ENCODE measurements at regions not wholly inside any gene's neighbourhood (a gene's known extent, or its start where the extent isn't known, plus 50 kb on each side); places are given as distances from the start of the nearest gene placed in this dataset.
"Not testable (repeated sequence)": the region's sequence is repeated elsewhere in the genome, so short reads cannot be mapped to it uniquely, and the experiment has no call there.

GRCh38 chr1:120955961-120956360, 66.4 kb downstream of the PPIAL4A start:
- not testable (repeated sequence) for H3K4me3 ChIP-seq (ENCODE audit: low read length); H3K27ac ChIP-seq (ENCODE audit: low read depth, low read length); H3K36me3 ChIP-seq (ENCODE audit: control insufficient read depth, insufficient read depth, low read length); H3K4me1 ChIP-seq (ENCODE audit: control insufficient read depth, insufficient read depth, low read length); H3K27me3 ChIP-seq (ENCODE audit: control insufficient read depth, insufficient read depth, low read length); H3K9ac ChIP-seq (ENCODE audit: low read length)

GRCh38 chr1:120966018-120966417, 76.4 kb downstream of the PPIAL4A start:
- not testable (repeated sequence) for H3K27me3 ChIP-seq (ENCODE audit: control insufficient read depth, insufficient read depth, low read length); H3K4me3 ChIP-seq (ENCODE audit: low read length); H3K36me3 ChIP-seq (ENCODE audit: control insufficient read depth, insufficient read depth, low read length); H3K27ac ChIP-seq (ENCODE audit: low read depth, low read length); H3K4me1 ChIP-seq (ENCODE audit: control insufficient read depth, insufficient read depth, low read length); H3K9ac ChIP-seq (ENCODE audit: low read length)

GRCh38 chr1:120972863-120973262, 83.3 kb downstream of the PPIAL4A start:
- not testable (repeated sequence) for H3K36me3 ChIP-seq (ENCODE audit: control insufficient read depth, insufficient read depth, low read length); H3K27me3 ChIP-seq (ENCODE audit: control insufficient read depth, insufficient read depth, low read length); H3K27ac ChIP-seq (ENCODE audit: low read depth, low read length); H3K9ac ChIP-seq (ENCODE audit: low read length); H3K4me3 ChIP-seq (ENCODE audit: low read length); H3K4me1 ChIP-seq (ENCODE audit: control insufficient read depth, insufficient read depth, low read length)

DNA sequence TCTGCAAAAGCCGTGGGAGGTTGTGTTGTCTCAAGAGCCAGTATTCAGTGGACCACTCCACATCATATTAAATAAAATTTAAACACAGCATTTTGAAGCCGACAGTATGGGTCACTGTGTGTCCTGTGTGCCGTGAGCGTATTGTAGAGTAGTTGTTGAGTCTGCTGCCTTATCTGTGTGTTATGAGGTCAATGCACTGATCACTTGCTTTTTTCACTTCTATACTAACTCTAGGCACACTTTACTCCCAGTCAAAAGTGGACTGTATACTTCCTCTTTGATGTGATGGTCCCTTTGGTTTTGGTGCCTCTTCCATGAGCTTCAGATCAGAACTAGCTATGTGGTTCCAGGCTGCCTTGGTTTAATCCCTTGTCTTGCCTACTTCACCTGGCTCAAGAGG, 84.3 kb downstream of the PPIAL4A start:
- H3K4me3 ChIP-seq (ENCODE audit: low read length); H3K4me1 ChIP-seq (ENCODE audit: control insufficient read depth, insufficient read depth, low read length); H3K27me3 ChIP-seq (ENCODE audit: control insufficient read depth, insufficient read depth, low read length); H3K36me3 ChIP-seq (ENCODE audit: control insufficient read depth, insufficient read depth, low read length); H3K9ac ChIP-seq (ENCODE audit: low read length); H3K27ac ChIP-seq (ENCODE audit: low read depth, low read length): not testable (repeated sequence)

- not testable (repeated sequence) for H3K36me3 ChIP-seq (ENCODE audit: control insufficient read depth, insufficient read depth, low read length); H3K4me3 ChIP-seq (ENCODE audit: low read length); H3K4me1 ChIP-seq (ENCODE audit: control insufficient read depth, insufficient read depth, low read length); H3K27me3 ChIP-seq (ENCODE audit: control insufficient read depth, insufficient read depth, low read length); H3K9ac ChIP-seq (ENCODE audit: low read length); H3K27ac ChIP-seq (ENCODE audit: low read depth, low read length)
Observed at GRCh38 chr1:120977279-120977678, 87.7 kb downstream of the PPIAL4A start.

DNA sequence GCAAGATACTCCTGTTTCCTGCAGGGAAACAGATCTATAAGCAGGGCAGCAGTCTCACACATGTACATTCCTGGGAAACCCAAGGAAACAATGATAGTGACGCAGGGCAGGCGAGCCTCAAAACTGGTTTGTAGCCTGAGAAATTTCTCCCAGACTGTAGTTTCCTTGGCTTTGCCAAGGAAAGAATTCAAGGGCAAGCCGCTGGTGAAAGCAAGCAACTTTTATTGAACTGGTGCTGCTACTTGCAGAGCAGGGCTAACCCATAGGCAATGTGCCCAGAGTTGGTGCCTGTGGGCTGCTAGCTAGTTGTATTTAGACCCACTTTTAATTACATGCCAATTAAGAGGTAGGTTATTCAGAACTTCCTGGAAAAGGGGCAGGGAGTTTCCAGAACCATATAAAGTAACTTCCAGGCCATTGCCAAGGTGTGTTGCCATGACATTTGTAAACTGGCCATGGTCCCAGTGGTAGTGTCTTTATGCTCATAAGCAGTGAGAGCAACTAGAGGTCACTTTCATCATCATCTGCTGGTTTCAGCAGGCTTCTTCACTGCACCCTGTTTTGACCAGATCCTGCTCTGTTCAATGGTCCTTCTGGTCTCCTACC, 92.0 kb downstream of the PPIAL4A start:
- H3K27ac ChIP-seq (ENCODE audit: low read depth, low read length); H3K36me3 ChIP-seq (ENCODE audit: control insufficient read depth, insufficient read depth, low read length); H3K4me3 ChIP-seq (ENCODE audit: low read length); H3K27me3 ChIP-seq (ENCODE audit: control insufficient read depth, insufficient read depth, low read length); H3K4me1 ChIP-seq (ENCODE audit: control insufficient read depth, insufficient read depth, low read length); H3K9ac ChIP-seq (ENCODE audit: low read length): not testable (repeated sequence)

DNA sequence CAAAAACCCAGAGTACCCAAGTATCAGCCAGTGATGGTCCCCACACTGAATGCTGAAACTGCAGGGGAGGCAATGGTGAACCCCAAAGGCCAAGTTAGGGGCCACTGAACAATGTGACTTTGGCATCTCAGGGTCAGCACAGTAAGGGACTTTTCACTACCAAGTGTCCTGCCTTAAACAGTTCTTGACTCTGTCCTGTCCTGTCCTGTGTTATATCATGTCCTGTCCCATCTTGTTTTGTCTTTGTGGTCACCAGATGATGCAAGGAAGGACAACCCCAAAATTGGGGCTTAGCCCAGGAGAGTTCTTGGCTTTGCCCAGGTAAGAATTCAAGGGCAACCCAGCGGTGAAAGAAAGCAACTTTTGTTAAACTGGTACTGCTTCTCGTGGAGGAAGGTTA, 105.0 kb downstream of the PPIAL4A start:
- H3K27ac ChIP-seq (ENCODE audit: low read depth, low read length); H3K27me3 ChIP-seq (ENCODE audit: control insufficient read depth, insufficient read depth, low read length); H3K36me3 ChIP-seq (ENCODE audit: control insufficient read depth, insufficient read depth, low read length); H3K4me3 ChIP-seq (ENCODE audit: low read length); H3K4me1 ChIP-seq (ENCODE audit: control insufficient read depth, insufficient read depth, low read length); H3K9ac ChIP-seq (ENCODE audit: low read length): not testable (repeated sequence)

DNA sequence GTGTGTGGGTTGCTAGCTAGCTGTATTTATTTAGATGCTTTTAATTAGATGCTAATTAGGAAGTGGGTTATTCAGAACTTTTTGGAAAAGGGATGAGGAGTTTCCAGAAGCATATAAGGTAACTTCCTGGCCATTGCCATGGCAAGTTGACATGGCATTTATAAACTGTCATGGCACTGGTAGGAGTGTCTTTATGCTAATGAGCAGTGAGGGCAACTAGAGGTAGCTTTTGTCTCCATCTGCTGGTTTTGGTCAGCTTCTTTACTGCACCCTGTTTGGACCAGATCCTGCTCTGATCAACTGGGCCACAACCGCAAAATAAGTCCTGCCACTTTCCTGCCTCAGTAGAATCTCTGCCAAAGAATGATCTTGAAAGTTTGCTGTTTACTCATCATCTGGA, 105.5 kb downstream of the PPIAL4A start:
- H3K27me3 ChIP-seq (ENCODE audit: control insufficient read depth, insufficient read depth, low read length); H3K9ac ChIP-seq (ENCODE audit: low read length); H3K36me3 ChIP-seq (ENCODE audit: control insufficient read depth, insufficient read depth, low read length); H3K4me1 ChIP-seq (ENCODE audit: control insufficient read depth, insufficient read depth, low read length); H3K27ac ChIP-seq (ENCODE audit: low read depth, low read length); H3K4me3 ChIP-seq (ENCODE audit: low read length): not testable (repeated sequence)

DNA sequence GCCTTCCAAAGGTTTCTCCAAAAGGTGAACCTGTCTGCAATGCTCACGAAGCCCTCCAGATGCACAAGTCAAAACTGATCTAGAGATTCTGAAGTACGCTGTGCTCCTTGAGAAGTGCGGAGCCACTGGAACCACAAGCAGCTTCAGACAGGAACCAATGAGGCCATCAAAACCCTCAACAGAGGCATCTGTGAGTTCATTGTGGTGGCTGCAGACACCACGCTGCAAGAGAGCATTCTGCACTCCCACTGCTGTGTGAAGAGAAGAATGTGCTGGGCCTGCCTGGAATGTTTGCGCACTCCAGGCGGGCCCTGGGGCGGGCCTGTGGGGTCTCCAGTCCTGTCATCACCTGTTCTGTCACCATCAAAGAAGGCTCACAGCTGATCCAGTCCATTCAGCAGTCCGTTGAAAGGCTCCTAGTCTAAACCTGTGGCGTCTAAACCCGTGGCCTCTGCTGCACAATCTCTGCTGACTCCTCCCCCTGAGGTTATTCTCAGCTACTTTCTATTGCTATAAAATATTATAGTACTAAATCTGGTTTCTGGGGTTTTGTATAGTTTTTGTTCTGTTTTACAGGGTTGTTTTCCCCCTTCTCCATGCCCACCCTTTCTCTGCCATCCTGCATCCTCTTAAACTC, 111.6 kb downstream of the PPIAL4A start:
- not testable (repeated sequence) for H3K36me3 ChIP-seq (ENCODE audit: control insufficient read depth, insufficient read depth, low read length)

GRCh38 chr1:121003230-121003629, 113.7 kb downstream of the PPIAL4A start:
- not testable (repeated sequence) for H3K9ac ChIP-seq (ENCODE audit: low read length); H3K36me3 ChIP-seq (ENCODE audit: control insufficient read depth, insufficient read depth, low read length); H3K4me1 ChIP-seq (ENCODE audit: control insufficient read depth, insufficient read depth, low read length); H3K4me3 ChIP-seq (ENCODE audit: low read length); H3K27me3 ChIP-seq (ENCODE audit: control insufficient read depth, insufficient read depth, low read length); H3K27ac ChIP-seq (ENCODE audit: low read depth, low read length)

More for the DNA sequence above, 111.6 kb downstream of the PPIAL4A start:
- H3K4me1 ChIP-seq (ENCODE audit: control insufficient read depth, insufficient read depth, low read length); H3K27me3 ChIP-seq (ENCODE audit: control insufficient read depth, insufficient read depth, low read length); H3K27ac ChIP-seq (ENCODE audit: low read depth, low read length); H3K4me3 ChIP-seq (ENCODE audit: low read length); H3K9ac ChIP-seq (ENCODE audit: low read length): not testable (repeated sequence)

DNA sequence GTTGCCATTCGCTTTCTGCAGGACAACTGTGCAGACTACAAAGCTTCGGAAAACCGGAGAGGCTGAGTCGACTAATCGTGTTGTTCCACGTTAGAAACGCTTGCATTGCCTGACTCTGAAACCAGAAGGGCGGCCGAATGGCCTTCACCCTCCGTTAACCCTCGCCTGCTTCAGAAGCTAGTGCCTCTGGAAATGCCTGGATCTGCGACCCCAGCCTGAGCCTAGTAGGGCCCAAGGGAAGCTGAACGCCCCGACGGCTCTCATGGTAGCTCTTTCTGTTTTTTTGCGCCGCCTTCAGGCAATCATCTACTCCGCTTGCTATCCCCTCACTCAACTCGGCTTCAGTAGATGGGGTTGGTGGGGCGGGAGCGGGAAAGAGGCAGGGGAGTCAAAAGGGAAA, 117.3 kb downstream of the PPIAL4A start:
- not testable (repeated sequence) for H3K9ac ChIP-seq (ENCODE audit: low read length); H3K4me3 ChIP-seq (ENCODE audit: low read length); H3K4me1 ChIP-seq (ENCODE audit: control insufficient read depth, insufficient read depth, low read length); H3K36me3 ChIP-seq (ENCODE audit: control insufficient read depth, insufficient read depth, low read length); H3K27ac ChIP-seq (ENCODE audit: low read depth, low read length); H3K27me3 ChIP-seq (ENCODE audit: control insufficient read depth, insufficient read depth, low read length)

DNA sequence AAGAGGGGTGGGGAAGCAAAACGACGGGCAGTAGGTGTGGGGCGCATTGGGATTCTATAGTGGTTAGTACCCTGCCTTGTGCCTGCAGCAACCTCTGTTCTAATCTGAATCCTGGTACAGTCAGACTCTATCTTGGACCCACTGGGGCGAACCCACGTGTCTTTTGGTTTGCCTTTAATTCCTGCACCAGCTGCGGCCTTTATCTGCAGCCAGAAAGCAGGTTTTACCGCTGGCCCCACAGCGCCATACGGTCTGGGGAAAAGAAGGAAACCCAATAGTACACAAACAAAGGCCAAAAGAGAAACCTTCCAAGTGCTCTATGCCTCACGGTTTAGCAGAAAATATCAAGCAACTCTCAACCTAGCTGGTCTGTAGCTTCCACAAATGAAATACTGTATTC, 118.2 kb downstream of the PPIAL4A start:
- not testable (repeated sequence) for H3K27me3 ChIP-seq (ENCODE audit: control insufficient read depth, insufficient read depth, low read length); H3K4me3 ChIP-seq (ENCODE audit: low read length); H3K9ac ChIP-seq (ENCODE audit: low read length); H3K36me3 ChIP-seq (ENCODE audit: control insufficient read depth, insufficient read depth, low read length); H3K27ac ChIP-seq (ENCODE audit: low read depth, low read length); H3K4me1 ChIP-seq (ENCODE audit: control insufficient read depth, insufficient read depth, low read length)

GRCh38 chr1:121008512-121009215, 119.1 kb downstream of the PPIAL4A start:
- H3K9ac ChIP-seq (ENCODE audit: low read length); H3K27me3 ChIP-seq (ENCODE audit: control insufficient read depth, insufficient read depth, low read length); H3K36me3 ChIP-seq (ENCODE audit: control insufficient read depth, insufficient read depth, low read length); H3K4me1 ChIP-seq (ENCODE audit: control insufficient read depth, insufficient read depth, low read length); H3K27ac ChIP-seq (ENCODE audit: low read depth, low read length): not testable (repeated sequence)
- peak overlapping the region; percentile 41 for H3K4me3 ChIP-seq (ENCODE audit: low read length)
